22Rv1 (cell line): ENCODE measurements at regions not wholly inside any gene's neighbourhood (a gene's known extent, or its start where the extent isn't known, plus 50 kb on each side); places are given as distances from the start of the nearest gene placed in this dataset.
"Not testable (repeated sequence)": the region's sequence is repeated elsewhere in the genome, so short reads cannot be mapped to it uniquely, and the experiment has no call there.

Experiments
- H3K27ac ChIP-seq: fragments of 450-650 bp; 2 replicates; pipeline ENCODE4 v1.5.1; 2017
- ZFX ChIP-seq: fragments of 450-650 bp; IDR thresholded peaks from 2 replicates; pipeline ENCODE4 v1.6.1; 2017; ENCODE audit warnings: antibody characterized with exemption, borderline replicate concordance
- TF ChIP-seq, protein P1 (sequence below): fragments of 450-650 bp; IDR thresholded peaks from 2 replicates; pipeline ENCODE4 v1.5.1; 2017; ENCODE audit warnings: mild to moderate bottlenecking

DNA sequence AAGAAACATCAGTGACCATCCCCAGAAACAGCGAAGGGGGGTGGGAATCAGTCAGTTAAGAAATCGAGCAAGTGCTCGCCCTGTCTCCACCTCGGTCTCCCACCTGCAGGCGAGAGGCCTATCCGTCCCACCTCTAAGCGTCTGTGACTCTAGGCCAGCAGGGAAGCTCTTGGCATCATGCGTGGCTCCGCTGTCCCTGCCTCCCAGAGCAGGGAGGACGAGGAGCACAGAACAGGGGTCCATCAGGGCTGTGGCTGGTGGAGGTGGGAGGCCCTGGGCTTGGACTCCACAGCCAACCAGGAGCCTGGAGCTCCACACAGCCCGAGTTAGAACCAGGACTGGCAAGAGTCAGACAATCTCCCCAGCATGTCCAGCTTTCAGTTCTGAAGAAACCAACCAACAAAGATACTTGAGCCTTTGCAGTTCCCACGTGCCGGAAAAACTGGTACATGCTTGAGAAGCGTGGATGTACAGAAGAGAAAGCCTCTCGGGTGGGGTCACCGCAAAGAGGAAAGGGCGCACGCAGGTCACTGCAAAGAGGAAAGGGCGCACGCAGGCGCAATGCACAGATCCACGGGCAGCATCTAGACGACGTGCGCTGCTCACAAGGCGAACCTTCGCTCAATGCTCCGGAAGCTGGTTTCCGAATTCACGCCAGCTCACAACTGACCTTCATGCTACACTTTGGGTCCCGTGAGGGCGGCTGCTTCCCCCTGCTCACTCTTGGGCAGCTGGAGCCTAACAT lies 104.5 kb upstream of the ALKAL2 start:
- no peak overlapping the region for H3K27ac ChIP-seq
- no peak for TF ChIP-seq ZFX
- TF ChIP-seq, protein P1, sequence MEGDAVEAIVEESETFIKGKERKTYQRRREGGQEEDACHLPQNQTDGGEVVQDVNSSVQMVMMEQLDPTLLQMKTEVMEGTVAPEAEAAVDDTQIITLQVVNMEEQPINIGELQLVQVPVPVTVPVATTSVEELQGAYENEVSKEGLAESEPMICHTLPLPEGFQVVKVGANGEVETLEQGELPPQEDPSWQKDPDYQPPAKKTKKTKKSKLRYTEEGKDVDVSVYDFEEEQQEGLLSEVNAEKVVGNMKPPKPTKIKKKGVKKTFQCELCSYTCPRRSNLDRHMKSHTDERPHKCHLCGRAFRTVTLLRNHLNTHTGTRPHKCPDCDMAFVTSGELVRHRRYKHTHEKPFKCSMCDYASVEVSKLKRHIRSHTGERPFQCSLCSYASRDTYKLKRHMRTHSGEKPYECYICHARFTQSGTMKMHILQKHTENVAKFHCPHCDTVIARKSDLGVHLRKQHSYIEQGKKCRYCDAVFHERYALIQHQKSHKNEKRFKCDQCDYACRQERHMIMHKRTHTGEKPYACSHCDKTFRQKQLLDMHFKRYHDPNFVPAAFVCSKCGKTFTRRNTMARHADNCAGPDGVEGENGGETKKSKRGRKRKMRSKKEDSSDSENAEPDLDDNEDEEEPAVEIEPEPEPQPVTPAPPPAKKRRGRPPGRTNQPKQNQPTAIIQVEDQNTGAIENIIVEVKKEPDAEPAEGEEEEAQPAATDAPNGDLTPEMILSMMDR: no peak

DNA sequence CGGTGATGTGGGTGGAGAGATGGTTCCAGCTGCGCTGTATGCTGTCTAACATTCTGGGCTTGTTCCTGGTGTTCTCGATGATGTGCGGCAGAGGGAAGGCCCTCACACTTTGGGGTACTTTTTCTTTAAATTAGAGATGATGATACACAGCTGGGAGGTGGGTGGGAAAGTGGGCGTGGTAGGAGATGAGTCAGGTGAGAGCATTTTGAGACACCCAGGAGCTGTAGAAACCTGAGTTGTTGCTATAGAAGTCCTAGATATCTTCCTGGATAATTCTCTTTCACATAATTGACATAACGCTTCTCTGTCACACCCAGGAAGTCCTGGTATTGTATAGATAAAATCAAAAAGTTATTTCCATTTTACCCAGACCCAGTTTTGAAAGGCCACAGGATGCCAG lies 103.8 kb upstream of the ALKAL2 start:
- TF ChIP-seq ZFX: no peak
- TF ChIP-seq, protein P1: no peak
- H3K27ac ChIP-seq: no peak overlapping the region

DNA sequence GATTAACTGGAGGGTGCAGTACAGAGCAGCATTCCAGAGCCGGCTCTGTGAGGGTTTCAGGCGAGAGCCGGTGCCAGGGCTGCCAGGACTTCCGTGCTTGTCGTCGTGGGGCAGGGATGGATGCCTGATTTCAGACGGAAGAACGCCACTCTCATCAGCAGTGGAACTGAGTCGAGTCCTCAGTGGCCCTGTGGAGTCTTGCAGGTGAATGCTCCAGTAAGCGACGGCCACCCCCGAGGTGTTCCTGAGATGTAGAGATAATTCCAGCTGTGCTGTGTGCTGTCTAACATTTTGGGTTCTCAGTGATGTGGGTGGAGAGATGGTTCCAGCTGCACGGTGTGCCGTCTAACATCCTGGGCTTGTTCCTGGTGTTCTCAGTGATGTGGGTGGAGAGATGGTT lies 103.1 kb upstream of the ALKAL2 start:
- TF ChIP-seq, protein P1: no peak
- TF ChIP-seq ZFX: no peak
- H3K27ac ChIP-seq: no peak overlapping the region

DNA sequence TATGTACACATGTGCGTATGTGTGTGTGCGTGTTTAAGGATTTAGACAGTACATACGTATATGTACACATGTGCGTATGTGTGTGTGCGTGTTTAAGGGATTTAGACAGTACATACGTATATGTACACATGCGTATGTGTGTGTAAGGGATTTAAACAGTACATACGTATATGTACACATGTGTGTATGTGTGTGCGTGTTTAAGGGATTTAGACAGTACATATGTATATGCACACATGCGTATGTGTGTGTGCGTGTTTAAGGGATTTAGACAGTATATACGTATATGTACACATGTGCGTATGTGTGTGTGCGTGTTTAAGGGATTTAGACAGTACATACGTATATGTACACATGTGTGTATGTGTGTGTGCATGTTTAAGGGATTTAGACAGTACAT lies 102.1 kb upstream of the ALKAL2 start:
- H3K27ac ChIP-seq: not testable (repeated sequence)

DNA sequence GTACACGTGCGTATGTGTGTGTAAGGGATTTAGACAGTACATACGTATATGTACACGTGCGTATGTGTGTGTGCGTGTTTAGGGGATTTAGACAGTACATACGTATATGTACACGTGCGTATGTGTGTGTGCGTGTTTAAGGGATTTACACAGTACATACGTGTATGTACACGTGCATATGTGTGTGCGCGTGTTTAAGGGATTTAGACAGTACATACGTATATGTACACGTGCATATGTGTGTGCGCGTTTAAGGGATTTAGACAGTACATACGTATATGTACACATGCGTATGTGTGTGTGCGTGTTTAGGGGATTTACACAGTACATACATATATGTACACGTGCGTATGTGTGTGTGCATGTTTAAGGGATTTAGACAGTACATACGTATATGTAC lies 100.9 kb upstream of the ALKAL2 start:
- not testable (repeated sequence) for H3K27ac ChIP-seq

DNA sequence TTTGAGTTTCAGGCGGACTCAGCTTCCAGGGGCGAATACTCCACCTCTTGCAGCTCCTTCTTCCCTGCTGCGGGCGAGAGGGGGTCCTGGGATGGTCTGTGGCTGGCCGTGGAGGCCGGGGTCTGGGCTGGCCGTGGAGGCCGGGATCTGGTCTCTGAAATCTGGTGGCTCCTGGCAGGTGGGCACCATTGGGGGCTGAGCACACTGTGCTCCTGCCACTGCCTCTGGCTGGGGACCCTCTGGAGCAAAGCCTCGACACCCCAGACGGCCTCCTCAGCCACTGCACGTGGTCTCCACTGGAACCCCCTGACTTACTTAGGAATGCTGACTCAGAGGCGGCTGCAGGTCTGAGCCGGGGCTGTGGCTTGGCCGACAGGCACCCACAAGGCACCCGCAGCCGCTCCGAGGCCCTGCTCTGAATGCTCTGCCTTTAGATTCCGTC lies 100.1 kb upstream of the ALKAL2 start:
- TF ChIP-seq ZFX: no peak
- TF ChIP-seq, protein P1: no peak
- no peak overlapping the region for H3K27ac ChIP-seq

DNA sequence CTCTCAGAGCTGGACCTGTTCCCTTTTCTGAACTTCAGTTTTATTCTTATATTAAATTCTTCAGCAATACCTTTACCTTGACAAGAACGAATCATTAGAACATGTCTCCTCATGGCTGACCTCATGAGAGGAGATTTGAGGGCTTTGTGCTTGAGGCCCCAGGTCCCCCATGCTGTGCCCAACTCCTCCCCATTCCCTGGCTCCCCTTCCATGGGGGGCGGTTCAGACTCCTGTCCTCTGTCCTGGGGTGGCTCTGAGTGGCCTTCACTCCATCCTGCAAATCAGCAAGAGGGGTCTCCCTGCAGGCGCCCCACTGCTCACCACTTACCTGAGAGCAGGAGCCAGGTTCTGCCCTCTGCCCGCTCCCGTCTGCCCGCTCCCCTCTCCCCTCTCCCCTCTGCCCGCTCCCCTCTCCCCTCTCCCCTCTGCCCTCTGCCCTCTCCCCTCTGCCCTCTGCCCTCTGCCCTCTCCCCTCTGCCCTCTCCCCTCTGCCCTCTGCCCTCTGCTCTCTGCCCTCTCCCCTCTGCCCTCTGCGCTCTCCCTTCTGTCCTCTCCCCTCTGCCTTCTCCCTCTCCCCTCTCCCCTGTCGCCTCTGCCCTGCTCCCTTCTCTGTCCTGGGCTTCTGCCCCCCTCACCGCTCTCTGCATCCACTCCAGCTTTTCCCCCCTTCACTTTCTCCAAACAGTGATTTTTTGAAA lies 98.7 kb upstream of the ALKAL2 start:
- no peak overlapping the region for H3K27ac ChIP-seq
- TF ChIP-seq, protein P1: no peak
- no peak for TF ChIP-seq ZFX

DNA sequence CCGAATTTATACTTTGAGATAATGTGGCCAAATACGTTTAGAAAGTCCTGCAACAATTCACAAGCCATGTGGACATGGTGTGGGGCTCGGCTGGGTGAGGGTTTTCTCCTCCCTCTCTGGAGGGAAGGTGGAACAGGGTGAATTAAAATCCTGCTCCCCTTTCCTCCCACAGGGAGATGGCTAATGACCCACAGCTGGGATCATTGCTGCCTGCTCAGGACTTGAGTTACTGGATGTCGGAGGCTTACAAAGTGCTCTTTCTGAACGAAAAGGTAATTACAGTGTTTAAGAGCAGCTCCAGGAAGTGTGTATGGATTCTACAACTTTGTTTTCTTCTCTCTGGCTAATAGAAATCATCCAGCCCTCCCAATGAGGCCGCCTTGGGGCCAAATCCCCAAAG lies 97.9 kb upstream of the ALKAL2 start:
- no peak overlapping the region for H3K27ac ChIP-seq
- no peak for TF ChIP-seq ZFX
- TF ChIP-seq, protein P1: no peak
